ENCODE measurements at regions not wholly inside any gene's neighbourhood (a gene's known extent, or its start where the extent isn't known, plus 50 kb on each side); places are given as distances from the start of the nearest gene placed in this dataset.
"Not testable (repeated sequence)": the region's sequence is repeated elsewhere in the genome, so short reads cannot be mapped to it uniquely, and the experiment has no call there.

GRCh38 chr7:121620953-121621606 is 225.0 kb upstream of the FAM3C start:
- no peak for DNase-seq

- DNase-seq = no peak
These were observed 224.1 kb upstream of the FAM3C start for GRCh38 chr7:121620206-121620605.

- no peak for DNase-seq
These were observed 222.1 kb upstream of the FAM3C start for GRCh38 chr7:121618182-121618581.

GRCh38 chr7:121610243-121610642 is 214.1 kb upstream of the FAM3C start:
- no peak for DNase-seq

GRCh38 chr7:121609208-121609607 is 213.1 kb upstream of the FAM3C start:
- DNase-seq = no peak

GRCh38 chr7:121608785-121609184 is 212.7 kb upstream of the FAM3C start:
- no peak for DNase-seq

GRCh38 chr7:121608183-121608582 is 212.1 kb upstream of the FAM3C start:
- not testable (repeated sequence) for DNase-seq

- DNase-seq = no peak
These were observed 209.2 kb upstream of the FAM3C start for GRCh38 chr7:121605317-121605680.

GRCh38 chr7:121604627-121605316 is 208.7 kb upstream of the FAM3C start:
- DNase-seq = no peak

- no peak for DNase-seq
These were observed 207.8 kb upstream of the FAM3C start for GRCh38 chr7:121603886-121604285.

GRCh38 chr7:121599887-121600286 is 203.8 kb upstream of the FAM3C start:
- DNase-seq = no peak

- DNase-seq = no peak
These were observed 199.9 kb upstream of the FAM3C start for GRCh38 chr7:121595758-121596696.

- DNase-seq = no peak
These were observed 195.8 kb upstream of the FAM3C start for GRCh38 chr7:121591926-121592325.

- no peak for DNase-seq
These were observed 191.3 kb upstream of the FAM3C start for GRCh38 chr7:121587435-121587834.

- DNase-seq = no peak
These were observed 186.2 kb upstream of the FAM3C start for GRCh38 chr7:121582258-121582657.

GRCh38 chr7:121579639-121580038 is 183.5 kb upstream of the FAM3C start:
- no peak for DNase-seq

- no peak for DNase-seq
These were observed 182.6 kb upstream of the FAM3C start for GRCh38 chr7:121578669-121579068.

GRCh38 chr7:121576148-121576917 is 180.2 kb upstream of the FAM3C start:
- no peak for DNase-seq

- no peak for DNase-seq
These were observed 179.2 kb upstream of the FAM3C start for GRCh38 chr7:121575194-121575765.

- no peak for DNase-seq
These were observed 178.0 kb upstream of the FAM3C start for GRCh38 chr7:121574109-121574508.

- DNase-seq = no peak
These were observed 176.5 kb upstream of the FAM3C start for GRCh38 chr7:121572615-121573014.

- DNase-seq = no peak
These were observed 174.3 kb upstream of the FAM3C start for GRCh38 chr7:121570365-121570764.
